DLD1 (cell line): ENCODE measurements at regions not wholly inside any gene's neighbourhood (a gene's known extent, or its start where the extent isn't known, plus 50 kb on each side); places are given as distances from the start of the nearest gene placed in this dataset.

Experiments used
- in situ Hi-C: cut with HindIII; loops from 2 replicates; pipeline ENCODE4 v1.10.0; 2017; ENCODE audit warnings: low sequenced_read_pairs

DNA sequence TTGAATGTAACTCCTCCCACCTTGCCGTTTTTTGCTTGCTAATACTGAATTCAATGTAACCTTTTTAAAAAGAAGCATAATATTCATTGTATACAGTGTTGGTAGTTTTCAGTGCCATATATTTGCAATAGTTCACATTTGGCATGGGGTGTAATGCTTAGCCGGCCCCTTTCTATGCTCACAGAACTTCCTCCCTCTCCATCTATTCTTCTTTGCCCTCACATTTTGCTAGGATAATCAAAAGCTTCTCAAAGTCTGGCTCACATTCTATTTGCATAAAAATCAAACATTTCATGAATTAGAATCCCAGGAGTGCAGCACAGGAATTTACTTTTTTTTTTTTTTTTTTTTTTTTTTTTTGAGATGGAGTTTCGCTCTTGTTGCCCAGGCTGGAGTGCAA, 226.3 kb upstream of the MPDZ start:
- in situ Hi-C loops: no loop called here

DNA sequence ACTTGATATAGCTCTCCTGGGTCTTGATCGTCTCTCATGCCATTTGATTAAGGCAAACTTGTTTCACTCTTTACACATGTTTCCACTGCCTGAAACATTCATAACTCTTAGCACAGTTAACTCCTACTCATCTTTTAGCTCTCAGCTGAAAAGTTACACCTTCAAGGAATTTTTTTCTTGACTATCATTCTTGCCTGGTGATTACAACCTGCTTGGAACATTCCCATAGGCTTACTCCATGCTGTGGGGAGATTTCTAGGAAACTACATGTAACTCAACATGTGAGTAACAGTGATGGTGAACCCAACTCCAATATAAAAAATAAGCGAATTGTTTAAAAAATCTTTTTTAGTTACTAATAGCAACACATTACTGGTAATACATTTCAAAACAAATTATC, 224.1 kb upstream of the MPDZ start:
- in situ Hi-C loops: no loop called here

DNA sequence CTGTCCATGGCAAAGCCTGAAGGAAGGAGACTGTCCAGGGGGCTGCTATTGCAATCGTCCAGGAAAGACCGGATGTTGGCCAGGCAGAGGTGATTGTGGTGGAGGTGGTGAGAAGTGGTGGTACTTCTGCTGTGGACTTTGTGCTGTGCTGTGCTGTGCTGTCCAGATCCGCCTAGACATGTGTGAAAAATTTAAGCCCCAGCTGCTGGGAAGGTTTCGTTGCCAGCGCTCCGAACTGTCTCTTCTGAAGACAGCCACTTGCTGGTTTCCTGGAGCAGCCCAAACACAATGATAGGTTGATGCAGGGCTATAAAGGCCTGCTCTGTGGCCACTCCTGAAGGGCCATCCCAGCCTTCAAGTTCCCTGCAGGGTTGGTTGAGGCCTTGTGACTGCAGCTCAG, 223.0 kb upstream of the MPDZ start:
- in situ Hi-C loops: no loop called here

DNA sequence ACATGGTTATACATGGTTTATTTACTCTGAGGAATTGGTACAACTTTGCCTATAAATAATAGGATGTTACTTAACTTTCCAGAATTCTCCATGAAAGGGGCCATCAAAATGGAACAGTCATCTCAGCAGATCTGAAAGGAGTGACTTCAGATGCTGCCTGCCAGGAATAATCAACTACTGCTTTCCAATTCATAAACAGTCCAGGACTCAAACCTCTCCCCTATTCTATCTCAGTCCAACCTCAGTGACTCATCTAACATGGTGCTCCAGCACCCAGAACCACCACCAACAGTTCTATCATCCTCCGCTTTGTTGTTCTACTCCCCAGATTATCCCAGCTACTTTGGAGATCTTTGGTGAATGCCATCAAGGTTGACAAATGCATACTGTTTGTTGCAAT, 221.5 kb upstream of the MPDZ start:
- in situ Hi-C loops: no loop called here

DNA sequence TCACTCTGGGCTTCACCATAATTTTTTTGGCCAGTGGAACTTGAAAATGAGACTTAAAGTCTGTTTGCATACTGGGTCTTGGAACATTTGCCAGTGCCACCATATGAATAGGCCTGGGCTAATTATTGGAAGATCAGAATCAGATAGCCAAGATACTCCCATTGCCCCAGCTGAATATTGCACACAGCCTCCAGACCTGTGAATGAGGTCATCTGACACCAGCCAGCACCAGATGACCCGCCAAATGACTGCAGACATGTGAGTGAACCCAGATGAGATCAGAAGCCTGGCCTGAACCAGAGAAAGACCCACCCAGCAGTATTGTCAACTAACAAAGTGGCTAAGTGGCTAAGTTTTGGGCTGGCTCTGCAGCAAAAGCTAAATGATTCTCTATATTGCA, 220.5 kb upstream of the MPDZ start:
- in situ Hi-C loops: no loop called here

DNA sequence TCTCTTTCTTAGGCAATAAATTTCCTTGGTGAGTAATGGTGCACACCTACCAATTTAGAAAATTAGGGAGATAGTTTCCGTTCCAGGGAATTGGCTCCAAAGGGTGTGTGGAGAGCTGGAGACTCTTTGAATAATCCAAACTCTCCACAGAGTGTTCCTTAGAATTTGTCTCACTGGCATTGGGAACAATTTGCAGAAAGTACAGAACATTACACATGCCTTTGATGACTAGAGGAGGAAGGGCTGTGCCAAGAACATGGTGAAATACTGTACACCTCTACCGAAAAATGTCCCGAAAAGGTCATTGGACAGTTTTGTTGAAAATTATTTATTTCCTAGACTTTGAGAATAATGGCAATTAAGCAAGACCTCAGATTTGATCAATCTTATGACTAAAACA, 214.2 kb upstream of the MPDZ start:
- in situ Hi-C loops: no loop called here

DNA sequence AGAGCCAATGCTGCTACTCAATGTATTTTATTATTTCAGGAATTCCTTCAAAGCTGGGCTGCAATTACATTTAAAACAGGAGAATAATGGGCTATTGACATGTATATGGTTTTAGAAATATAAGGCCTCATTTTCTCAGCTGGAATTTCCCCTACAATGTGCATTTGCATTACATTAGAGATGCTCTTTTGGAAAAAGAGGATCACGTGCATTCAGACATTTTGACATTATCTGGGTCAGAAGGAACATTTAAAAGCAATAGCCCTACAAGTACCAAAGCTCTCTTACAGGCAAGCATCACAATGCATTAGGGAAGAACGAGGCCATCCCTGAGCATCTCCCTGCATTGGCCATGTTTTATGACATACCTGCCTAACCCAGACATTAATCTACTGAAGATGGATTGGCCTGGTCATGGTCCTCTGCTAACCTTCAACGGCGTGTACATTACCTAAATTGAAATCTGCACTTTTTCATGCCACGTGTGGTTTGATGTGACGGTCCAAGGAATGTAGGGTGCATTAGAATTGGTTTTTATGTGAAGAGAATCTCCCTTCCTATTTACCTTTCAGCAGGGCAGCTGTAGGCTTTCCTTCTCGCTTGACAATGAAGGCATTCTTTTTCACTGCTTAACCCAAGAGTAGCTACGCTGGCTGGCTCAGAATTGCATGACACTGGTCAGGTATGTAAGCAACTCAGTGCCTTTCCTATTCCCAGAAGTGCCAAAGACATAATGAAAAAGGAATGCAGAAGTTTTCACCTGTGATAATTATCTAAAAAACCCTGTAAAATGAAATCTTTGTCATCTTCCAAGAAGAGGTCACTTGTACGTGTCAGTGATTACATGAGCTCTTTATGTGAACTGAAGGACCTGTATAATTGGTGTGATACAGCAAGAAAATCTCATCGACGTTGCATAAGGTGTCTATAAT, 212.3 kb upstream of the MPDZ start:
- in situ Hi-C loops: no loop called here

DNA sequence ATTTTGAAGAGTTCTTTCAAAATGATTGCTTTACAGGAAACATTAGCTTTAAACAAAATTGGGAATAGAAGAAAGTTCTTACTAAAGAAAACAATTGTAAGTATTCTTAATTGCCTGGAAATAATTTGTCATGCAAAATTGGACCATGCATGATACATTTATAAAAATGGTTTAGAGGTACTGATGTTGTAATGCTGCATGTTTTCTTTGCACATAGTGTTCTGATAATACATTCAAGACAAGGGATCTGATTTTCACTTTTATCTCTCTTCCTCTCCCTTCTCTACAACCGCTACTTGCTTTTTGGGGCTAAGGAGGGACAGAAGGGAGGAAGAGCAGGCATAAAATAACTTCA, 211.6 kb upstream of the MPDZ start:
- in situ Hi-C loops: no loop called here

DNA sequence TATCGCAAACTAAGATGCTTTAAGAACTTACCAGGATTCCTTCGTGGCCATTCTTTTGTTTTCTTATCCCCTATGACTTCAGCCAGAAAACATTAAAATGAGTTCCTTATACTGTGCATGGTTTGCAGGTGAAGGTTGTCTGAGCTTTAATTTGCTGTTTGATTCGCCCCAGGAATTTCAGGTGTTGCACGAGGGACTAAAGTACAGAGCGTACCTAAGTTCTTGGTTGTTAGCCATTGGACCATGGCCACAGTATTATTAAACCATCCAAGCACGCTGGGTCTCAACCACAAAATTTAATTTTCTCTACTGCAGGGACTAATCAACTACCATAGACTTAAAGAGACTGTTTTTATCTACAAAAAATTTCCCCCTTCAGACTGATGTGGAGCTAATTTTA, 208.4 kb upstream of the MPDZ start:
- in situ Hi-C loops: no loop called here

DNA sequence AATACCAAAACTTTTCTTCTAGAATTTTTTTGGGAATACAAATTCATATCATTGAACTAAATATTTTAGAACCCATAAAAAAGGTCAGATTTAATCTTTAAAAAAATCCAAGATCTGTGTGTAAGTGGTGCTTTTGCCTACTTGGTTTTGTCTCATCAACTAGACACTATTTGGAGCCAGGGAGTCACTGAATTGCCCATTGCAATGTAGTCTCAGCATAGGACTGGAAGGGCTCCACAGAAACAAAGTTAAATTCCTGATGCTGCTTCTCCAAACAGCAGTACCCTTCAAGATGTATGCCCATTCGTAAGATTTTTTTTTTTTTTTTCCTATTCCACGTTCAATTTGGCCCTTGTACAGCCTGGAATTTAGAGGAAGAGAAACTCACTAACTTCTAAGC, 208.0 kb upstream of the MPDZ start:
- in situ Hi-C loops: no loop called here

DNA sequence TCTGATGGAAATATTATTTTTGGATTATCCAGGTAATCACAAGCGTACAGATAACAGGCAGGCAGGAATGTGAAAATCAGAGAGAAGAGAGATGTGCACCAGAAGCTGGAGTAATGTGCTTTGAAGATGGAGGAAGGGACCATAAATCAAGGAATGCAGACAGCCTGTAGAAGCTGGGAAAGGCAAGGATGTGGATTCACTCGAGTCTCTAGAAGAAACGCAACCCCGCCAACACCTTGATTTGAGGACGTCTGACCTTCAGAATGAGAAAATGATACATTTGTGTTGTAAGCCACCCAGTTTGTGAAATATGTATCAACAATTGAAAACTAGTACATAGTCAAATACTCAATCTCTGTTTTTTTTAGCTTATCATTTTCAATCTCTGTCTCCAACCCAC, 207.6 kb upstream of the MPDZ start:
- in situ Hi-C loops: no loop called here

DNA sequence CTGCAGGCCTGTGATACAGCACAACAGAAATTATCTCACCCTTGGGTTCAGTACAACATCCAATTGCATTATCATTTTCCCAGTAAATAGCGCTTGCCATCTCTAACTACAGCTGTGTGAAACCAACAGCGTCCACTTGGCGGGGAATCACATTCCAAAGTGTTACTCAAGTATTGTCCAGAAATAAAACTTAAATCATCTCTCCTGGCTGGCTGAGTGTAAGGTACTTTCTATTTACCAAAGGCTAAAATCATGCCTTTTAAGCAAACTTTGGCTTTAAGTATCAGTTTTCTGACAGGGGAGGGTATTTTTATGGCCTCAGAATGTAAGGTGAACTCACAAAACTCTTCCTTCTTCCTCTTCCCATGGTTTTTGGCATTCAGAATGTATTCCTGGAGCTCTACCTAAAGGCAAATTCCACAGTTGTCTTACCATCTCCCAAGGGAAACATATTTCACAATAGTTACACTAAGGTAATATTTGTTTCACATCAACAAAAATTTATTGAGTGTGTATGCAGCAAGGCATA, 205.6 kb upstream of the MPDZ start:
- in situ Hi-C loops: no loop called here

DNA sequence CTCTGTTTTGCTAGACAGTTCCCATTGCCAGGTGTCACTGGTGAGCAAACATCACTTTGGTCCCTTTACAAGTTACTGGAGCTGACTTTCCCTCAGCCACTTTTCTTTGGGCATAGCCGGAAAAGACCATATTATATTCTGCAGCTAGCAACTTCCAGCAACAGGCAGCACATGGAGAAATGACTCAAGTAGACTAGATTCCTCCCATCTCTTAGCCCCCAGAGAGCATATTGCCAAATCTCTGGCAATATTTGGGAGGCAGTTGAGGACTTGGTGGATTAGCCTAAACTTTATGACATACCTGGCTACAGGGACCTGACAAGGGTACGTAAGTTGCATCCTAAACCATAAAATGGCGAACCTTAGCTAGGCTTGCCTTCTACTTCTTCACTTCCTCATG, 204.7 kb upstream of the MPDZ start:
- in situ Hi-C loops: no loop called here

DNA sequence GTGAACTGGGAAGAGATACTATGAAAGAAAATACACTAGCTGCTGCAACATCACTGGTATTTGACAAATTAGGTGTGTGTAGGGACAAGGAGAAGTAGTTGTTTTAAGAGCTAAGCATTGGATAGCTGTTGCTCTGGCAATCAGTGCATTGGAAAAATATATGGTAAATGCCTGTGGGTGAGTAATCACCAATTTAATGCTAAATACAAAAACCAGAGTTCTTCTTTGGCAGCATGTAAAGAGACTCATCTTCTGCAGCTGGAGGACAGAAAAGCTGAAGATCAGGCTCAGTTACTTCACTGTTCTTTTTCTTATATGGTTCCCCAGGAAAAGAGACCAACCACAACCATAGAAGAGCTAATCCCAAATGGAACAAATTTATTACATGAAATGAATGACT, 201.8 kb upstream of the MPDZ start:
- in situ Hi-C loops: no loop called here

DNA sequence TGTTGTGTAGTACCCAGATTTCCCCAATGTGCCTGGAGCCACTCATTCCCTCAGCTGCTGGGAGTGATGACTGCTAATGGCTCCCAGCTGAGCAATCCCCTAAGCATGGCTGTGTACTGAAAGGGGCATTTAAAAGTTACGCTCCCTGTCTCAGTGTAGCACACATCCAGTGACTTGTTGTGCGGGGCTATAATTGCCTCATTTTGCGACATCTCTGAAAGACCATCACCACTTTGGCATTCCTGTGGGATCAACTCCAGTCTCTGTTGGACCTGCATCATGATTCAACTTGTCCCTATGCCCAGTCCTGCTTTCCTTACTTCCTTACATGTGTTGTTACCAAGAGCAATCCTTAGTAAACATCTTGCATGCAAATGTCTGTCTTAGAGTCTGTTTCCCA, 201.2 kb upstream of the MPDZ start:
- in situ Hi-C loops: no loop called here

DNA sequence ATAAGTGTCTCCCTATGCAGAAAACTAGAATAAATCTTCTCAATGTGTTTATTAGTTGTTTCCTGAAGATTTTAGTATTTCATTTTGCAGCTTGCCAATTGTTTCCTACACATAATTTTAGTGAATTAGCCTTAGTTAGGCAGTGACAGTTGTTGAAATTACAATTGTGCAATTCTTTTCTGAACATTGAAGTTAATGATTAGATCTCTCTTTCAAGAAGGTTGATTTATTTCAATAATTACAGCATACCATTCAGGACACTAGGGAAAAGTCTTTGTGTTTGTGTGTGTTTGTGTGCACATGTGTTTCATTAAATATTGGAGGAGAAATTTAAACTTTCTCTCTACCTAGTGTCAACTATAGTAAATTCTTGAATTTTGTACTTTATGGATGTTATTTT, 199.6 kb upstream of the MPDZ start:
- in situ Hi-C loops: no loop called here

DNA sequence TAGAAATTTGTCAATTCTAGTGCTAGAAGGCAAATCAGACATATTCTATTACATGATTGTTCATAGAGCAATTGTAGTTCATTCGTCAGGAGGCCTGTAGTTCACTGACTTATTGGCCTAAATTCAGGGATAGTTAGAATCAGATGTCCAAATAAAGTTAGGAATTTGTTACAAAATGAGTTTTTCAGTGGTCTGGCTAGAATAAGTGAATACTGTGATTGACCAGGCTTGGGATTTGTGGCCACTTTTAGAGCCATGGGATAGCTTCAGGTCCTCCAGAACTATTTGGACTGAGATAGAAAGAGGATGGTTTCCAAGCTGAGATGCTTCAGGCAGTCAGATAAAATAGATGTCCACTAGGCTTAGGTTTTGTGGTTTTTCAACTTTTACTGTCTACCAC, 199.1 kb upstream of the MPDZ start:
- in situ Hi-C loops: no loop called here

DNA sequence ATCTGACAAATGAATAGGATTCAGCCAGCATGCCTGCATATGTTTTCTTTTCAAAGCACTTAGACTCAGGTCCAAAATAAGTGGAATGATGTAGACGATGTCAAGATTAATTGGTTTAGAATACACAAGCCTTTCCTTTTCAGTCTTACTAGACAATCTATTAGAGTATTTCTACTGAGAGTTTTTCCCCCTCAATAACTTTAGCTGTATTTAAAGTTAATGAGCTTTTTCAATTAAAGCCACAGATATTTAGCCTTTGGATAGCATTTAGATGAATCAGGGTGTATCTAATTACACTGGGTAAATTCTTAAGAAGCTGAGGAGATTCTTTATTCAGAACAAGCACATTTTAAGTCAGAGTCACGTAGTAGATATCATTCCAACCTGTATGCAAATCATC, 198.7 kb upstream of the MPDZ start:
- in situ Hi-C loops: no loop called here

DNA sequence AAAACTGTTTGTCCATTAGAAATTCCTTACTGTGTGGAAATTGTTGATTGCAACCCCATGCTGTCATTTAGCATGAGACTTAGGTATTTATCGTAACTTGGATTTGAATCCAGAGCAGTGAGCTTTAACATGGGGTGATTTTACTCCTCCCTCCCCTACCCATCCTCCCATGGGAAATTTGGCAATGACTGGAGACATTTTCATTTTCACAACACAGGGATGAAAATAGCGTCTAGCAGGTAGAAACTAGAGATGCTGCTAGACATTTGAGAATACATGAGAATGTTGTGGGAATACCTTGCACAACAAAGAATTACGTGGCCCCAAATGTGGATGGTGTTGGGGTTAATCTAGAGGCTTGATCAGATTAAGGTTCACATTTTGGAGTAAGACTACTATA, 191.3 kb upstream of the MPDZ start:
- in situ Hi-C loops: no loop called here

DNA sequence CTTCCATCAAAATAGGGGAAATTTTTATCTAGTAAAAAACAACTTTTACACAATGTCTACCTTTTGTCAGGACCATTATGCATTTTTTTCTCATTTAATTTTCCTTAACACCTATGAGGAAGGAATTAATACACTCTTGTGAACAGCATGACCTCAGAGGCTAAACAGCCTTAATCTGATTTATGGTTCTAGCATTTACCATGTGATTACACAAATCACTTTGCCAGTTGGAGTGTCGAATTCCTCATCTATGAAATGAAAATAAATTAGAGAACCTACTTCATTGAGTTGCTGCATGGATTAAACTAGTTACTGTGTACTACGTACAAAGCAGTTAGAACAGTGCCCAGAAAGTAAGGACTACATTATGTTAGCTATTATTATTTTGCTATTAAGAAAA, 187.7 kb upstream of the MPDZ start:
- in situ Hi-C loops: no loop called here

DNA sequence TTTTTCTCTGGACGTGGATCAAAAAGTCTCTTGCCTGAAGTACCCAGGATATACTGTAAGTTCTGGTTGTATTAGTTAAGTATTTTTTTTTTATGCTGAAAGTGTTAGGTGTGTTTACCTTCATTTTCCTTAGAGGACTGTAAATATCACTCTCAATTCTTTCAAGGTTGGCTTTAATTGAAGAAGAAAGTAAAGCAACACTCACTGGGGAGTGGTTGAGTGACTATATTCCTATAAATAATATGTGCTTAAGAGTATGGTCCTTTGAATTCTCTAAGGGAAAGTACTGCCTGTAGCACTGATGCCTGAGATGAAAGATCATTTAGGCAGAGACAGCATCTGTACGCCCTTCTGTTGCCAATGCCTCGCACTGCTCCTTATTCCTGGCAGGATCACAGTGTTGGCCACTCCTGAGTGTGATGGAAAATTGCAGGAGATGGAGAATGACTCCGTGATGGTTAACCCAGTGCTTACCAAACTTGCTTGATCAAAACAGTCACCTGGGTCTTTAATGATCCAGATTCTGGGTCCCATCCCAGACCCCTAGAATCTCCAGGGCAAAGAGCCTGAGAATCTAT, 182.0 kb upstream of the MPDZ start:
- in situ Hi-C loops: no loop called here

DNA sequence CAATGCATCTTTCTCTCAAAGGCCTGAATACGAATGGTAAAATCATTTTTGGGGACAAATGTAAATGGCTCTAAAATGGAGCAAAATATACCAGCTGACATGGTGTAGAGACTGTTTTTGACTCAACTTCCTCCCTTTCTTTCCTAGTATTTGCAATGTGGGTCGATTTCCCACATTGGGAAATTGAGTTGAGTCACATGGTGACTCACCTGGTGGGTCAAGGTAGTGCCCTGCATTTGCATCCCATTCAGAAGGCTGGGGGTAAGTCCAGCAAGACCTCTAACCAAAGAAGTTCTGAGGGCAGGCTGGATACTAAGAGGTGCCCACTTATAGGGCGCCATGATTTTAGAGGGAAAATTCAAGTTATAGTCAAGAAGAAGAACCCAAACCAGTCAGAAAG, 179.6 kb upstream of the MPDZ start:
- in situ Hi-C loops: no loop called here

DNA sequence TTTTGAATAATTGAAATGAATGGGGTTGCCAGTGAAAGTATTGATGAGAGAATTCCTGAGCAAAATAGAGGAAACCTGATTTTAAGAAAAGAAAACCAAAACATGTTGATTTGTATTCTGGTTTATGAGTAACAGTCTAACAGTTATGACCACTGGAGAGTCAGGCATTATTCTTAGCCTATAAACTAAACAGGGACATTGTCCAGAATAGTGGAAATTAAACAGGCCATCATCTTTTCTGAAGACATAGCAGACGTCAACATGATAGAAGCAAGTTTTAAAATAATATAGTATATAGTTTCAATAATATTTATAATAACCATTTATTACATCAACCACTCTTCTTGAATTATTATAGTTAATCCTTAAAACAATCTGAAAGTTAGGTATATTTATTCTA, 178.3 kb upstream of the MPDZ start:
- in situ Hi-C loops: no loop called here
